AG09309 (cell line): ENCODE measurements at regions not wholly inside any gene's neighbourhood (a gene's known extent, or its start where the extent isn't known, plus 50 kb on each side); places are given as distances from the start of the nearest gene placed in this dataset.

ENCODE experiments used
- DNase-seq: peaks from one replicate; pipeline ENCODE4 v3.0.0-alpha.2; 2010; ENCODE audit warnings: low read depth
- H3K4me3 ChIP-seq: 2 replicates; pipeline ENCODE4 v1.5.1; 2011; ENCODE audit warnings: mild to moderate bottlenecking, low read depth, low read length, moderate library complexity; ENCODE audit not compliant: control insufficient read depth
- CTCF ChIP-seq: IDR thresholded peaks from 2 replicates; pipeline ENCODE4 v1.5.1; 2011; ENCODE audit warnings: mild to moderate bottlenecking, low read depth, low read length, inconsistent platforms; ENCODE audit not compliant: insufficient read depth, control insufficient read depth; ENCODE audit errors: missing control alignments

GRCh38 chr11:87421422-87421821, 383.7 kb downstream of the TMEM135 start:
- TF ChIP-seq CTCF, result peak; percentile 75
- H3K4me3 ChIP-seq, result no peak overlapping the region
- DNase-seq, result peak; percentile 71

GRCh38 chr11:87417951-87418350, 380.2 kb downstream of the TMEM135 start:
- DNase-seq, result no peak
- TF ChIP-seq CTCF, result no peak
- H3K4me3 ChIP-seq, result no peak overlapping the region

GRCh38 chr11:87405843-87406242, 368.1 kb downstream of the TMEM135 start:
- no peak overlapping the region for H3K4me3 ChIP-seq
- DNase-seq, result no peak
- TF ChIP-seq CTCF, result no peak

- H3K4me3 ChIP-seq, result no peak overlapping the region
- DNase-seq, result no peak
- TF ChIP-seq CTCF, result no peak
Measured at GRCh38 chr11:87405356-87405755, 367.6 kb downstream of the TMEM135 start.

GRCh38 chr11:87401653-87402052, 363.9 kb downstream of the TMEM135 start:
- no peak overlapping the region for H3K4me3 ChIP-seq
- no peak for TF ChIP-seq CTCF

GRCh38 chr11:87399341-87399740, 361.6 kb downstream of the TMEM135 start:
- no peak for DNase-seq
- TF ChIP-seq CTCF, result no peak
- H3K4me3 ChIP-seq, result no peak overlapping the region

More at GRCh38 chr11:87401653-87402052, 363.9 kb downstream of the TMEM135 start:
- DNase-seq, result no peak

- H3K4me3 ChIP-seq, result no peak overlapping the region
- DNase-seq, result no peak
- no peak for TF ChIP-seq CTCF
Measured at GRCh38 chr11:87398931-87399330, 361.2 kb downstream of the TMEM135 start.
